ENCODE measurements at regions not wholly inside any gene's neighbourhood (a gene's known extent, or its start where the extent isn't known, plus 50 kb on each side); places are given as distances from the start of the nearest gene placed in this dataset.

- H3K9me3 ChIP-seq (ENCODE audit: control insufficient read depth in 2 of 2, low read length in 2 of 2) = no peaks in the 10 kb centered on the region
- H3K27me3 ChIP-seq (ENCODE audit: control insufficient read depth in 2 of 2, insufficient read depth in 2 of 2, low read length in 2 of 2) = no peaks in the 10 kb centered on the region
- peaks cover 0 to 4% of the 10 kb centered on the region in 2 donors for H3K4me1 ChIP-seq (ENCODE audit: control insufficient read depth in 2 of 2, insufficient read depth in 2 of 2, low read length in 2 of 2)
- H3K27ac ChIP-seq (ENCODE audit: low read depth in 2 of 2, low read length in 2 of 2) = no peak overlapping the region
- no peak overlapping the region for H3K4me3 ChIP-seq (ENCODE audit: low read length in 2 of 2)
- no peaks in the 10 kb centered on the region for H3K36me3 ChIP-seq (ENCODE audit: control insufficient read depth in 2 of 2, insufficient read depth in 2 of 2, low read length in 2 of 2)
- H3K9ac ChIP-seq (ENCODE audit: low read depth in 1 of 2, low read length in 2 of 2) = no peak overlapping the region
These were observed 219.0 kb upstream of the CD96 start for GRCh38 chr3:111323019-111323418.

GRCh38 chr3:111324151-111324550, 217.8 kb upstream of the CD96 start:
- no peaks in the 10 kb centered on the region for H3K27me3 ChIP-seq (ENCODE audit: control insufficient read depth in 2 of 2, insufficient read depth in 2 of 2, low read length in 2 of 2)
- H3K4me1 ChIP-seq (ENCODE audit: control insufficient read depth in 2 of 2, insufficient read depth in 2 of 2, low read length in 2 of 2) = peaks cover 0 to 4% of the 10 kb centered on the region in 2 donors
- peak overlapping the region in 1 of 2 donors; percentile 1 for H3K4me3 ChIP-seq (ENCODE audit: low read length in 2 of 2)
- no peak overlapping the region for H3K9ac ChIP-seq (ENCODE audit: low read depth in 1 of 2, low read length in 2 of 2)
- H3K36me3 ChIP-seq (ENCODE audit: control insufficient read depth in 2 of 2, insufficient read depth in 2 of 2, low read length in 2 of 2) = no peaks in the 10 kb centered on the region
- H3K9me3 ChIP-seq (ENCODE audit: control insufficient read depth in 2 of 2, low read length in 2 of 2) = no peaks in the 10 kb centered on the region
- no peak overlapping the region for H3K27ac ChIP-seq (ENCODE audit: low read depth in 2 of 2, low read length in 2 of 2)

DNA sequence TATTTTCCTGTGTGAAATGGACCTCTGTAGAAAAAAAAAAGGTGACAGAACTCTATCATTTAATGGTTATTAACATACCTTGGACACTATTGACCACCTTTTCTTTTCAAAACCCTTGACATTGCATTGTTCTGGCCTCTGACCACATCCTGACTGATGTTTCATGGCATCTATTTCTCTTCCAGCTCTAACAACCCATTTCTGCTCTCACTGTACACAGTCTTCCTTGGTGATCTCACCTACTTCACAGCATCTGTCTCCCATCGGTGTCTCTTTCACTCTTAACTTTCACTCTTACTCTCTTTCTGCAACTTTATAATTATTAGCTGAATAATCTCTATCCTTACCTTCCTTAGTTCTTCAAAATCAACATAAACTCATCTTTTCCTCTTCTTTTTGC, 217.4 kb upstream of the CD96 start:
- Histone ChIP-seq H3K4me3 (ENCODE audit: low read length in 2 of 2) (no peak overlapping the region), H3K27me3 (ENCODE audit: control insufficient read depth in 2 of 2, insufficient read depth in 2 of 2, low read length in 2 of 2) (no peaks in the 10 kb centered on the region), H3K9me3 (ENCODE audit: control insufficient read depth in 2 of 2, low read length in 2 of 2) (no peaks in the 10 kb centered on the region), H3K36me3 (ENCODE audit: control insufficient read depth in 2 of 2, insufficient read depth in 2 of 2, low read length in 2 of 2) (no peaks in the 10 kb centered on the region), H3K4me1 (ENCODE audit: control insufficient read depth in 2 of 2, insufficient read depth in 2 of 2, low read length in 2 of 2) (peaks cover 0 to 4% of the 10 kb centered on the region in 2 donors), H3K9ac (ENCODE audit: low read depth in 1 of 2, low read length in 2 of 2) (no peak overlapping the region), H3K27ac (ENCODE audit: low read depth in 2 of 2, low read length in 2 of 2) (no peak overlapping the region)

DNA sequence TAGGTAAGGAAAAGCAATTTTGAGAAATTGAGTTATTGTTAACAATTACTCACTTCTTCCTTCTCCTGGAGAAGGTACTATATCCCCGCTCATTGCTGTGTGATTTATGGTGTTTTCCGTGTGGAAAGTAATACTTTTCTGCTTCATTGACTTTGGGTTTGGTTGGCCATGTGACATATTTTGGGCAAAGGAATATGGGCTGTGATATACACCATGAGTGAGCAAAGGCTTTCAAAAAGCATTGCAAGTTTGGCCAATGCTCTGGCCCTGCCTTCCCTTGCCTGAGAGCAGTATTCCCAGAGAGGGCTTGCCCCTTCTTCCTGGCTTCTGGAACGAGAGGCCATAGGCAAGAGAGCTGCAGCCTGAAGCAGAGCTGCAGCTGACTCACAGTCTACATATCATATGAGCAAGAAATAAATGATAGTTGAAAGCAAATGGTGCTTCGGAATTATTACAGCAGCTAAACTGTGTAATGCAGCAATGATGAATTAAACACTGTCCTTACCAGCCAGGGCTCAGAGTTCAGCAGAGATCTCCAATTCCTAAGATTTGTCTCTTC, 216.8 kb upstream of the CD96 start:
- Histone ChIP-seq H3K36me3 (ENCODE audit: control insufficient read depth in 2 of 2, insufficient read depth in 2 of 2, low read length in 2 of 2) (no peaks in the 10 kb centered on the region), H3K4me3 (ENCODE audit: low read length in 2 of 2) (no peak overlapping the region), H3K4me1 (ENCODE audit: control insufficient read depth in 2 of 2, insufficient read depth in 2 of 2, low read length in 2 of 2) (peaks cover 0 to 4% of the 10 kb centered on the region in 2 donors), H3K27me3 (ENCODE audit: control insufficient read depth in 2 of 2, insufficient read depth in 2 of 2, low read length in 2 of 2) (no peaks in the 10 kb centered on the region), H3K9ac (ENCODE audit: low read depth in 1 of 2, low read length in 2 of 2) (no peak overlapping the region), H3K27ac (ENCODE audit: low read depth in 2 of 2, low read length in 2 of 2) (no peak overlapping the region), H3K9me3 (ENCODE audit: control insufficient read depth in 2 of 2, low read length in 2 of 2) (no peaks in the 10 kb centered on the region)

DNA sequence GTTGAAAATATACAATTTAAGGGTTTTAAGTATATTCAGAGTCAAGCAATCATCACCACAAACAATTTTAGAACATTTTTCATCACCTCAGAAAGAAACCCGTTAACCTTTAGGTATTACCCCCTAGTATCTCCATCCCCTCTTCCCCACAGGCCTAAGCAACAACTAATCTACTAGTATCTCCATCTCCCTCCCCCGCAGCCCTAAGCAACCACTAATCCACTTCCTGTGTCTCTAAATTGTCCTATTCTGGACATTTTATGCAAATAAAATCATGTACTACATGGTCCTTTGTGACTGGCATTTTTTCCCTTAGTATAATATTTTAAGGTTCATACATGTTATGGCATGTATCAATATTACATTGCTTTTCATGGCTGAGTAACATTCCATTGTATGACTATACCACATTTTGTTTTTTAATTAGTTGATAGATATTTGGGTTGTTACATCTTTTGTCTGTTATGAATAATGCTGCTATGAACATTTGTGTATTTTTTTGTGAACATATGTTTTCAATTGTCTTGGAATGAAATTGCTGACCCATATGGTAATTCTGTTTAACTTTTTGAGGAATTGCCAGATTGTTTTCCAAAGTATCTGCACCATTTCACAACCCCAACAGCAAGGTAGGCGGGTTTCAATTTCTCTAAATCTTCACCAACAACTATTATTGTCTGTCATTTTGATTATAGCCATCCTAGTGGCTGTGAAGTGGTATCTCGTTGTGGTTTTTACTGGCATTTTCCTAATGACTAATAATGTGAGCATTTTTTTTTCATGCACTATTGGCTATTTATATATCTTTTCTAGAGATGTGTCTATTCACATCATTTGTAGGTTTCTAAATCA, 215.6 kb upstream of the CD96 start:
- no peak overlapping the region for H3K4me3 ChIP-seq (ENCODE audit: low read length in 2 of 2)
- no peaks in the 10 kb centered on the region for H3K27me3 ChIP-seq (ENCODE audit: control insufficient read depth in 2 of 2, insufficient read depth in 2 of 2, low read length in 2 of 2)
- H3K9ac ChIP-seq (ENCODE audit: low read depth in 1 of 2, low read length in 2 of 2) = no peak overlapping the region
- H3K36me3 ChIP-seq (ENCODE audit: control insufficient read depth in 2 of 2, insufficient read depth in 2 of 2, low read length in 2 of 2) = no peaks in the 10 kb centered on the region
- H3K27ac ChIP-seq (ENCODE audit: low read depth in 2 of 2, low read length in 2 of 2) = no peak overlapping the region
- H3K9me3 ChIP-seq (ENCODE audit: control insufficient read depth in 2 of 2, low read length in 2 of 2) = no peaks in the 10 kb centered on the region
- H3K4me1 ChIP-seq (ENCODE audit: control insufficient read depth in 2 of 2, insufficient read depth in 2 of 2, low read length in 2 of 2) = peaks cover 0 to 4% of the 10 kb centered on the region in 2 donors

DNA sequence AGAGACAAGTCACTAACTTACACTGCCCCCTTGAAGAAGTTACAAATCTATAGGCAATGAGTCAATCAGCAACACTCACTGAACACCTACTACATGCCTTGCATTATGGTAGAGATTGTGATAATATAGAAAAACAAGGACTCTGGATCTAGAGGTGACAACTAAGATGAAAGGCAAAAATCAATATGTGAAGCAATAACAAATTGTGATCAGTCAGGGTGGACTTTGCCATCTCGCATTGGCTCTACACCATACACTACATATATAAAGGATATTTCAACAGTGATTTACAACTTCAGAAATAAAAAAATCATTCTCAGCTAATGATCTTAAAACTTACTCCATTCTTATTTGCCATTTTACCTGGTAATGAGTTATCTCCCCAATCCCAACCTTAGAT, 210.7 kb upstream of the CD96 start:
- Histone ChIP-seq H3K36me3 (ENCODE audit: control insufficient read depth in 2 of 2, insufficient read depth in 2 of 2, low read length in 2 of 2) (no peaks in the 10 kb centered on the region), H3K9me3 (ENCODE audit: control insufficient read depth in 2 of 2, low read length in 2 of 2) (no peaks in the 10 kb centered on the region), H3K9ac (ENCODE audit: low read depth in 1 of 2, low read length in 2 of 2) (no peak overlapping the region), H3K4me1 (ENCODE audit: control insufficient read depth in 2 of 2, insufficient read depth in 2 of 2, low read length in 2 of 2) (no peaks in the 10 kb centered on the region), H3K27me3 (ENCODE audit: control insufficient read depth in 2 of 2, insufficient read depth in 2 of 2, low read length in 2 of 2) (no peaks in the 10 kb centered on the region), H3K4me3 (ENCODE audit: low read length in 2 of 2) (no peak overlapping the region), H3K27ac (ENCODE audit: low read depth in 2 of 2, low read length in 2 of 2) (no peak overlapping the region)

GRCh38 chr3:111331912-111332311, 210.1 kb upstream of the CD96 start:
- H3K9ac ChIP-seq (ENCODE audit: low read depth in 1 of 2, low read length in 2 of 2) = no peak overlapping the region
- no peaks in the 10 kb centered on the region for H3K4me1 ChIP-seq (ENCODE audit: control insufficient read depth in 2 of 2, insufficient read depth in 2 of 2, low read length in 2 of 2)
- no peak overlapping the region for H3K27ac ChIP-seq (ENCODE audit: low read depth in 2 of 2, low read length in 2 of 2)
- no peak overlapping the region for H3K4me3 ChIP-seq (ENCODE audit: low read length in 2 of 2)
- no peaks in the 10 kb centered on the region for H3K36me3 ChIP-seq (ENCODE audit: control insufficient read depth in 2 of 2, insufficient read depth in 2 of 2, low read length in 2 of 2)
- no peaks in the 10 kb centered on the region for H3K27me3 ChIP-seq (ENCODE audit: control insufficient read depth in 2 of 2, insufficient read depth in 2 of 2, low read length in 2 of 2)
- no peaks in the 10 kb centered on the region for H3K9me3 ChIP-seq (ENCODE audit: control insufficient read depth in 2 of 2, low read length in 2 of 2)

DNA sequence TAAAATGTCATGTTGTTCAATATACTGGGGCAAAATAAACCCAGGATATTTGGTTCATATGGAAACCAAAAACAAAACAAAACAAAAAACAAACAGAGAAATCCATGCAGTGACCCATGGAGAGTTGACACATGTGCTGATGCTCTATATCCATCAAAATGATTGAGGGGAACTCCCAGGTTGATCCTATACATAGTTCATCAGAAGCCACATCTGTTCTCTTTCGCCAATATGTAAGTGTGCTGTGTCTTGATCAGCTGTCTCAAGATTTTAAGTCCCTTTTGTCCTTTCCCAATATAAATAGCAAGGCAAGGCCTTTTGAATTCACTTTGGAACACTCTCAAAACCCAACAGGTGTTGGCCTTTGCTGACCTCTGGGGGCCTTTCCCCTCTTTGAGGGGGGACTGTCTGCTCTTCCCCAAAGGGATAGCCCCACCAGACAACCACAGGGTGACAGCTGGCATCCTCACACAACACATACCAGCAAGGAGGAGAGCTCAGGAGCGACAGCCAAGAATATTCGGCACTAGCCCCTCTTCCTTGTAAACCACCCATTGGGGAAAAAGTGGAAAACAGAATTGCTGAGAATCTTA, 209.4 kb upstream of the CD96 start:
- H3K4me1 ChIP-seq (ENCODE audit: control insufficient read depth in 2 of 2, insufficient read depth in 2 of 2, low read length in 2 of 2) = no peaks in the 10 kb centered on the region
- H3K27ac ChIP-seq (ENCODE audit: low read depth in 2 of 2, low read length in 2 of 2) = no peak overlapping the region

DNA sequence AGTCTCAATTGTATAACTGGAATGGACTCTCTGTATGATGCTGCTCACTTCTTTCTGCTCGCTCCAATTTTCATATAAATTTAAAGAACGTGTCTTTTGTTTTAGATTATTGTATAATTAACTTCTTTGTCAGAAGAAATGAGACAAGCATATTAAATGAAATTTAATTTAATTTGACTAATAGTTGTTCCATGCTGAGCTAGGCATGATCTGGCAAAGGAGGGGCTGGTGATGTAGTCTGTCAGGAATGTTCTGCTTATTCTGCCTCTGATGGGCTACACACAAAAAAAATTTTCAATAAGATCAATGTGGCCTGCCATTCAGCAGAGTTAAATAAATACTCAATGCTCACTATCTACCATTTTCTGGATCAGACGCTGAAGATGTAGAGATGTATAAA, 208.4 kb upstream of the CD96 start:
- Histone ChIP-seq H3K4me3 (ENCODE audit: low read length in 2 of 2) (no peak overlapping the region), H3K4me1 (ENCODE audit: control insufficient read depth in 2 of 2, insufficient read depth in 2 of 2, low read length in 2 of 2) (no peaks in the 10 kb centered on the region), H3K27me3 (ENCODE audit: control insufficient read depth in 2 of 2, insufficient read depth in 2 of 2, low read length in 2 of 2) (no peaks in the 10 kb centered on the region), H3K36me3 (ENCODE audit: control insufficient read depth in 2 of 2, insufficient read depth in 2 of 2, low read length in 2 of 2) (no peaks in the 10 kb centered on the region), H3K9me3 (ENCODE audit: control insufficient read depth in 2 of 2, low read length in 2 of 2) (no peaks in the 10 kb centered on the region), H3K9ac (ENCODE audit: low read depth in 1 of 2, low read length in 2 of 2) (no peak overlapping the region), H3K27ac (ENCODE audit: low read depth in 2 of 2, low read length in 2 of 2) (no peak overlapping the region)

More for the DNA sequence above, 209.4 kb upstream of the CD96 start:
- no peaks in the 10 kb centered on the region for H3K9me3 ChIP-seq (ENCODE audit: control insufficient read depth in 2 of 2, low read length in 2 of 2)
- no peak overlapping the region for H3K4me3 ChIP-seq (ENCODE audit: low read length in 2 of 2)
- H3K36me3 ChIP-seq (ENCODE audit: control insufficient read depth in 2 of 2, insufficient read depth in 2 of 2, low read length in 2 of 2) = no peaks in the 10 kb centered on the region
- no peak overlapping the region for H3K9ac ChIP-seq (ENCODE audit: low read depth in 1 of 2, low read length in 2 of 2)
- no peaks in the 10 kb centered on the region for H3K27me3 ChIP-seq (ENCODE audit: control insufficient read depth in 2 of 2, insufficient read depth in 2 of 2, low read length in 2 of 2)

GRCh38 chr3:111335512-111336303, 206.3 kb upstream of the CD96 start:
- Histone ChIP-seq H3K27me3 (ENCODE audit: control insufficient read depth in 2 of 2, insufficient read depth in 2 of 2, low read length in 2 of 2) (no peaks in the 10 kb centered on the region), H3K27ac (ENCODE audit: low read depth in 2 of 2, low read length in 2 of 2) (no peak overlapping the region), H3K4me3 (ENCODE audit: low read length in 2 of 2) (no peak overlapping the region), H3K36me3 (ENCODE audit: control insufficient read depth in 2 of 2, insufficient read depth in 2 of 2, low read length in 2 of 2) (no peaks in the 10 kb centered on the region), H3K9ac (ENCODE audit: low read depth in 1 of 2, low read length in 2 of 2) (no peak overlapping the region), H3K4me1 (ENCODE audit: control insufficient read depth in 2 of 2, insufficient read depth in 2 of 2, low read length in 2 of 2) (no peaks in the 10 kb centered on the region), H3K9me3 (ENCODE audit: control insufficient read depth in 2 of 2, low read length in 2 of 2) (no peaks in the 10 kb centered on the region)

All from mucosa of rectum (tissue), 2 donors.